Daoy (cell line): ENCODE measurements at regions not wholly inside any gene's neighbourhood (a gene's known extent, or its start where the extent isn't known, plus 50 kb on each side); places are given as distances from the start of the nearest gene placed in this dataset.

Source experiments
- DNase-seq: peaks from one replicate; pipeline ENCODE4 v3.0.0-alpha.2; 2015; ENCODE audit warnings: low read depth

DNA sequence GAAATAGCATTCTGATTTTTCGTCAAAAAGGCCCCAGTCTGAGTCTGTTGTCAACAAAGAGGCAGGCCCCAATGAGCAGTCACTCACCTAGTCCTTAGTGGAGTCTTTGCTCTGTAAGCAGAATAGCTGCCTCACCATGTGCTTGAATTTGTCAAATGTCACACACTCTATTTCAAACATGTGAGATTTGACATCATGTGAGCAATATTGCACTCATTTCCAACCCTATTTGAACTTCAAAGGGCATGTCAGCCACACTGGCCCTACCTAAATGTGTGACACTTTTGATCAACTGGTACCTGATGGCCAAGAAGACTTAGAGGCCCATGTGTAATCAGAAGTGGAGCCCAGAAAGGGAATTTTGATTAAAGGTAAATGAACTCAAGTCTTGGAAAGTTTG lies 59.4 kb upstream of the PLAC1 start:
- DNase-seq: no peak

DNA sequence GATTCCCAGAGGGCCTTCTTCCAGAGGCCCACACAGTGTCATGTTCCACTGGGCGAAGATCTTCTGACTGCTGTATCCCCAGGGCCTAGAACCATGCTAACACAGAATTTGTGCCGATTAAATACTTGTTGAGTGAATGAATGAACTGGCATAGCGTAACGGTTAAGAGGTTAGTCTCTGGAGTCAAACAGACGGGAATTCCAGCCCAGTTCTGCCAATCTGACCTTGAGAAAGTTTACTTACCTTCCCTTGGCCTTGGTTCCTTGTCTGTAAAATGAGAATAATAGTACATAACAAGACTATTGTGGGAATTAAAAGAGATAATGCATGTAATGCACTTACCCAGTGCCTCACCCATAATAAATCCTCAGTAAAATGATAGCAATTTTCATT lies 58.3 kb upstream of the PLAC1 start:
- DNase-seq: no peak

DNA sequence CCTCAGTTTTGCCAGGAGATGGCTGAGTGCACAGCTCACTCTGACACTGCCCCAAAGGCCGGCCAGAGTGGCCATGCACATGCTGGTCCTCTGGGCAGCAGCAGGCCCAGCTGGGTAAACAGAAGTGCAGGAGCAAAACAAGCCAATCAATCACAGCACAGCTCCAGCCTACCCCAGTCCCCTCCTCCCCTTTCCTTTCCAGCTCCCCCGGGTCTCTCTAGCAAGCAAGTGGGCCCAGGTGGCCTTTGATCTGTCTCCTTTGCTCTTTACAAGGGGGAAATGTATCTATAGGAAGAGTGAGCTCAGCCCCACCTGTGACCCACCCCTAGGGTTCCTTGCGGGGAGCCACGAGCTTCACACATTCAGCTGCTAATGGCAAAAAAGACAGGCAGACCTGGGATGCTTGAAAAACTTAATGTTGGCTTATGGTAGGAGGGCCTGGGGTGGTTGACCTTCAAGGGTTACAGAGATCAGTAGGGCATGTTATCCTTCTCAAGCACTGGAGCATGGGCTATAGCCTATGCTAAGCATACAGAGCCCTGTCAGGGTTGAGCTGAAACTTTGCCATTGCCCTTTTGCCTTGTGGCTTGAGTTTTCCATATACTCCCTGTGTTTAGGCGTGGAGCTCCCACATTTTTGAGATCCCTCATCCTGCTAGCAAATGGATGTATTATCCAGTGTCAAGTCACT lies 57.8 kb upstream of the PLAC1 start:
- no peak for DNase-seq

DNA sequence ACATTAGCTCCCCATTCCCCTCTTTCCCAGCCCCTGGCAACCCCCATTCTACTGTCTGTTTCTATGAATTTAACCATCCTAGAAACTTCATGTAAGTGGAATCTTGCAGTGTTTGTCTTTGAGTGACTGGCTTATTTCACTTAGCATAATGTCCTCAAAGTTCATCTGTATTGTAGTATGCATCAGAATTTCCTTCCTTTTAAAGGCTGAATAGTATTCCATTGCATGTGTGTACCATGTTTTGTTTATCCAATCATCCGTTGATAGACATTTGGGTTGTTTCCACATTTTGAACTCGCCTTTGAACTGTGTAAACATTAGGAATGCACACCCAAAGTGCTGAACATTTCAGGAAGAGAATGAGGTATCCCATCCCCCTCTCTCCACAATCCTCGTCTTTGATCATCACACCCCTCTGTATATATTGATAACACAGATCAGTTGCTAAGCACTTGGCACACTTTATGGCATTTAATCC lies 56.4 kb upstream of the PLAC1 start:
- DNase-seq: no peak

DNA sequence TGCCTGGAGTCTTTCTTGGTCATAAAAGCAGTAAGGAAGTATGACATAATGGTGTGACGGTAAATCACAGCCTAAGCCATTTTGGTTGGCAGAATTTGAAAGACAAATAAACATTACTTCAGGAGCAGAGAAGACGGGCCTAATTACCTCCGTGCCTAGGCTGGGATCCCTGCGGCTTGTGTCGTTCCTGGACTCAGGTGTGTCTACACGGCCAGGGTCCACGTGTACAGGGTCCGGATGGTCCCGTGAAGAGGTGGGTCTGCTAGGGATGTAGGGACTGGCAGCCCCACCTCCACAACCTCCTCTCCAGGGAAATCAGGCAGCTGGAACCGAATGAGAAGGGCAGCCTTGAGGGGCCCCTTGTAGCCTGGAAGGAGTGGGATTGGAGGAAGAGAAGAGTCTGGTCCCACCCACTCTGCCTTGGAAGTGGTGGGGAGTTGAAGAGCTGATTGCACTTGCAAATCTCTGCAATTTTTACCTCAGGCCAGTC lies 55.4 kb upstream of the PLAC1 start:
- no peak for DNase-seq

DNA sequence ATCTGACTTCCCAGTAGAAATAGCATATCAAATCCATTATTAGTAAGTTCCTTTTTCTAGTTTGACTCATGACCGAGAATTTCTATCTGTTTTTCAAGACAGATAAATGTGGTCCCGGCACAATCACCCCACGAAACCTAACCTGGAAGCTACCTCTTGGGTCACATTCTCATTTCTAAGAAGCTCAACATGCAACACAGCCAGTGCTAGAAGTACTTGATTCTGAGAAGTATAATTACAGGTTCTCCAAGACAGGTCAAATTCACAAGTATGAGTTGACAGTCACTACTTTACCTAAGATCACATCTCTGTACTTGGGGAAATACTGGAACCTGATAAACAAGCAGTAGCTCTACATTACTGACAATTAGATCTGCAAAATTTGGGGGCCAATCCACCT lies 54.0 kb upstream of the PLAC1 start:
- no peak for DNase-seq

DNA sequence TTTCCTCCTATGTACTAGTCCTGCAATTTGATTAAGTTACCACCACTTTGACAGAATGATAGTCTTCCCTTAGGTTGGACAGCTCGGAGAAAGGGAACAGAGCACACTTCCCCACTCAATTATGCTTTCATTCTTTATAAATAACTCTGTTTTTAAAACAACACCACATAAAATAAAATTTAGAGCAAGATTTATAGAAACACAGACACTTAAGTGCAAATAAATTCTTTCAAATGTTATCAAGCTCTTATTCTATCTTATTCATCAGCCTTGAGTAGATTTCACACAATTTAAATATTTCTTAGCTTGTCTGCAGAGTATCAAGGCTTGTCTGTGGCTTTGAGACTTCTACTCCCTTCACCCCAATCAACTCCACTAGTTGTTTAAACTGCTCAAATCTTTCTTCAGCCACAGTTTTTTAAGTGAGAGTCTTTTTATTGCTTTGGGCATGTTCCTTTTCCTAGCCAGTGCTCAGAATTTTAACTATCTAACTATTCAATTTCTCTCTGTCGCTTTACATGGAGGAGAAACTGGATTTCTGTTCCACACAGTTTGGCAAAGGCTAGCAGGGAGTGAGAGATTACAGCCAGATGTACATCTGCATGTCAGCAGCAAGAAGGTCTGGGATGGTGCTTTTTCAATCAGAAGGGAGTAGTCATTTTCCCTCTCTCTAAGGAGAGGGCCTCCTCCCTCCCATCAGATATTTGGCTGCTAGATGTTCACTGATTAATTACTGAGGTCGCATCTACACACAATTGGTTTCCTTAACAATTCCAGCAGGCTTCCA lies 53.1 kb upstream of the PLAC1 start:
- DNase-seq: no peak
